Upper lobe of left lung (tissue), 4 donors: ENCODE measurements at regions not wholly inside any gene's neighbourhood (a gene's known extent, or its start where the extent isn't known, plus 50 kb on each side); places are given as distances from the start of the nearest gene placed in this dataset.

ENCODE experiments used
- EP300 ChIP-seq, 4 donors: sonication (generic); formaldehyde crosslinking; IDR thresholded peaks; one replicate each; pipeline ENCODE4 v1.5.1; 2017; ENCODE audit warnings: antibody characterized with exemption in 4 of 4, control low read depth in 2 of 4
- POLR2A ChIP-seq, 4 donors: fragments of 450-650 bp; IDR thresholded peaks; one replicate each; pipeline ENCODE4 v1.5.1; 2016 to 2017; ENCODE audit warnings: antibody characterized with exemption in 4 of 4, mild to moderate bottlenecking in 2 of 4
- POLR2AphosphoS5 ChIP-seq, 2 donors: sonication (generic); formaldehyde crosslinking; IDR thresholded peaks; one replicate each; pipeline ENCODE4 v1.5.1; 2017; ENCODE audit warnings: antibody characterized with exemption in 2 of 2
- TF ChIP-seq, protein P1 (sequence below), 6 experiments: fragments of 450-650 bp in 4 of 6; fragments of 200-600 bp in 2 of 6; sonication (generic) in 2 of 6; IDR thresholded peaks; one replicate each; pipeline ENCODE4 v1.5.1; 2016 to 2019; ENCODE audit warnings: antibody characterized with exemption in 6 of 6

DNA sequence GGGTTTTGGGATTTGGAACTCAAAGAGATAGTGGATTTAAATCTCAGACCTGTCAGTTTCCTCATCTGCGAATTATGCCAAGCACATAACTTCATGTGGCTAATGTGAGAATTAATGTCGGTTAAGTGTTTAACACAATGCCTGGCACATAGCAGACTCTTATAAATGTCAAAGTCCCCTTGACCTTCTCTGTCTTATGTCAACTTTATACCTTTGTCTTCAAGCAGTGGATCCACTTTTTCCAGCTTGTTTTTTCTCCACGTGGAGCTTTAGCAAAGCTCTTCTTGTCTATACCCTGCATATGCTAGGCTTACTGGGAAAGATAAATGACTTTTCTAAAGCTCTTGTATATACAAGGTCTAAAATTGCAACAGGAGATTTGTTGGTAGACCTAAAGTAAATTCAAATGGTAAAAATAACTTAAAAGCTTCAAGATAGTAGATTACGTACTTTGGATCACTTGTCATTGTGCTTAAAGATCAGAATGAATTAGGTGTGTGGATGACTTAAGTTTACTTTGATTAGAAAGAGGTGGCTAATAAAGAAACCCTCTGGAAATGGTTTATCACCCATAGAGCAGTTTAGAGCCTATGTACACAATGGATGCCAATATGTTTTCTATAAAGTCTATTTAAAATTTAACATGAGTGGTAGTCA lies 318.3 kb upstream of the SORL1-AS1 start:
- TF ChIP-seq, protein P1, sequence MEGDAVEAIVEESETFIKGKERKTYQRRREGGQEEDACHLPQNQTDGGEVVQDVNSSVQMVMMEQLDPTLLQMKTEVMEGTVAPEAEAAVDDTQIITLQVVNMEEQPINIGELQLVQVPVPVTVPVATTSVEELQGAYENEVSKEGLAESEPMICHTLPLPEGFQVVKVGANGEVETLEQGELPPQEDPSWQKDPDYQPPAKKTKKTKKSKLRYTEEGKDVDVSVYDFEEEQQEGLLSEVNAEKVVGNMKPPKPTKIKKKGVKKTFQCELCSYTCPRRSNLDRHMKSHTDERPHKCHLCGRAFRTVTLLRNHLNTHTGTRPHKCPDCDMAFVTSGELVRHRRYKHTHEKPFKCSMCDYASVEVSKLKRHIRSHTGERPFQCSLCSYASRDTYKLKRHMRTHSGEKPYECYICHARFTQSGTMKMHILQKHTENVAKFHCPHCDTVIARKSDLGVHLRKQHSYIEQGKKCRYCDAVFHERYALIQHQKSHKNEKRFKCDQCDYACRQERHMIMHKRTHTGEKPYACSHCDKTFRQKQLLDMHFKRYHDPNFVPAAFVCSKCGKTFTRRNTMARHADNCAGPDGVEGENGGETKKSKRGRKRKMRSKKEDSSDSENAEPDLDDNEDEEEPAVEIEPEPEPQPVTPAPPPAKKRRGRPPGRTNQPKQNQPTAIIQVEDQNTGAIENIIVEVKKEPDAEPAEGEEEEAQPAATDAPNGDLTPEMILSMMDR (IDR thresholded peaks at IDR 0.05): no peak
- TF ChIP-seq POLR2AphosphoS5 (IDR thresholded peaks at IDR 0.05) (no peak), POLR2A (IDR thresholded peaks at IDR 0.05) (no peak), EP300 (IDR thresholded peaks at IDR 0.05) (no peak)
